K562 (cell line): ENCODE measurements at regions not wholly inside any gene's neighbourhood (a gene's known extent, or its start where the extent isn't known, plus 50 kb on each side); places are given as distances from the start of the nearest gene placed in this dataset.
"Not testable (repeated sequence)": the region's sequence is repeated elsewhere in the genome, so short reads cannot be mapped to it uniquely, and the experiment has no call there.

Experiments used
- ATAC-seq: fragments of 200-7000 bp; cut with Tn5 transposase; 3 replicates; pipeline ENCODE4 v1.9.1; 2020; ENCODE audit warnings: moderate library complexity
- BruUV-seq: library from RNA; stranded (reverse); fragments of 400-500 nt; replicated peaks from 2 replicates; lab custom pipeline; 2021; lab: Mats Ljungman, UMichigan
- CTCF ChIA-PET: fragments of 300-600 bp; formaldehyde crosslinking; extraction: SDS; loops from one replicate; lab custom pipeline; 2021; ENCODE audit warnings: low intra/inter-chr PET ratio; lab: Yijun Ruan, JAX
- POLR2A ChIA-PET: fragments of 300-600, 350-650 bp; sonication (Branson Sonifier 250); formaldehyde crosslinking; extraction: SDS; loops from one replicate; lab custom pipeline; 2021; ENCODE audit warnings: antibody characterized with exemption, inconsistent platforms; lab: Yijun Ruan, JAX
- DNase-seq, 4 experiments: peaks; one replicate each; pipeline versions ENCODE4 v3.0.0 to v3.0.0-alpha.2; 2011 to 2018; ENCODE audit warnings: low spot score in 3 of 4, mixed read lengths in 3 of 4; ENCODE audit errors: extremely low read depth in 1 of 4
- FAIRE-seq: peaks from 2 replicates; lab custom pipeline; 2011; peaks lifted over from hg19 to GRCh38; lab: Jason Lieb, UNC
- H2AFZ ChIP-seq: 2 replicates; pipeline ENCODE4 v1.6.0; 2011; ENCODE audit warnings: low read depth, low read length, control low read depth, inconsistent platforms
- H3K27ac ChIP-seq: fragments of 200-600 bp; 3 replicates; pipeline ENCODE4 v1.8.0; 2011; ENCODE audit warnings: low read depth, mild to moderate bottlenecking, control low read depth, inconsistent platforms, low read length, moderate library complexity, mixed read lengths; ENCODE audit errors: extremely low read depth
- H3K27me3 ChIP-seq, 2 experiments: fragments of 300-600 bp in 1 of 2; 2 replicates in 1 of 2; 3 replicates in 1 of 2; pipeline versions ENCODE4 v1.6.0 to v1.8.0; 2011; ENCODE audit warnings: inconsistent platforms in 2 of 2, low read length in 2 of 2, mild to moderate bottlenecking in 1 of 2, mixed read lengths in 1 of 2, moderate library complexity in 1 of 2; ENCODE audit not compliant: control insufficient read depth in 2 of 2, insufficient read depth in 2 of 2
- H3K36me3 ChIP-seq: fragments of 300-600 bp; 3 replicates; pipeline ENCODE4 v1.8.0; 2011; ENCODE audit warnings: mild to moderate bottlenecking, low read length, inconsistent platforms; ENCODE audit not compliant: control insufficient read depth, insufficient read depth
- H3K4me1 ChIP-seq, 2 experiments: fragments of 200-600 bp in 1 of 2; replicated peaks in 1 of 2; 2 replicates in 1 of 2; 3 replicates in 1 of 2; pipeline versions ENCODE4 v1.5.1 to v1.8.0; 2011; ENCODE audit warnings: inconsistent platforms in 2 of 2, low read length in 2 of 2, mild to moderate bottlenecking in 1 of 2, mixed read lengths in 1 of 2, moderate library complexity in 1 of 2; ENCODE audit not compliant: control insufficient read depth in 2 of 2, insufficient read depth in 2 of 2
- H3K4me2 ChIP-seq: 2 replicates; pipeline ENCODE4 v1.6.1; 2011; ENCODE audit warnings: low read length, control low read depth, inconsistent platforms, mixed read lengths; ENCODE audit not compliant: insufficient read depth
- H3K4me3 ChIP-seq: fragments of 200-600 bp; sonication (generic), shearing (Covaris generic); 2 replicates; pipeline ENCODE4 v1.5.1; 2016; ENCODE audit warnings: control low read depth, inconsistent platforms
- H3K79me2 ChIP-seq: fragments of 200-600 bp; 3 replicates; pipeline ENCODE4 v1.8.0; 2011; ENCODE audit warnings: low read length, inconsistent platforms; ENCODE audit not compliant: control insufficient read depth, insufficient read depth
- H3K9ac ChIP-seq, 2 experiments: 2 replicates each; pipeline versions ENCODE4 v1.6.0 to v1.6.1; 2011; ENCODE audit warnings: low read depth in 2 of 2, low read length in 2 of 2, control low read depth in 1 of 2, inconsistent platforms in 1 of 2, mild to moderate bottlenecking in 1 of 2, mixed read lengths in 1 of 2; ENCODE audit not compliant: insufficient read depth in 1 of 2
- H3K9me1 ChIP-seq: one replicate; pipeline ENCODE4 v1.6.0; 2011; ENCODE audit warnings: inconsistent platforms, mild to moderate bottlenecking, low read length, moderate library complexity; ENCODE audit not compliant: control insufficient read depth, insufficient read depth
- H3K9me3 ChIP-seq: replicated peaks from 2 replicates; pipeline ENCODE4 v1.5.1; 2011; ENCODE audit warnings: low read depth, low read length, inconsistent platforms; ENCODE audit not compliant: control insufficient read depth, insufficient read depth
- H4K20me1 ChIP-seq: replicated peaks from 2 replicates; pipeline ENCODE4 v1.6.1; 2011; ENCODE audit warnings: low read length, inconsistent platforms, mixed read lengths; ENCODE audit not compliant: control insufficient read depth, insufficient read depth
- C11orf30 ChIP-seq: fragments of 450-650 bp; IDR thresholded peaks from 2 replicates; pipeline ENCODE4 v1.6.1; 2016; ENCODE audit warnings: low read depth, mild to moderate bottlenecking
- L3MBTL2 ChIP-seq: fragments of 450-650 bp; IDR thresholded peaks from 2 replicates; pipeline ENCODE4 v1.6.1; 2016; ENCODE audit warnings: mild to moderate bottlenecking, moderate library complexity
- MAFG ChIP-seq: fragments of 450-650 bp; conservative IDR thresholded peaks from 2 replicates; pipeline ENCODE4 v1.6.1; 2016; ENCODE audit warnings: missing genetic modification characterization, missing compliant biosample characterization
- MYNN ChIP-seq, 2 experiments: sonication (generic); formaldehyde crosslinking in 1 of 2; IDR thresholded peaks; 2 replicates each; pipeline versions ENCODE4 v1.5.0 to v1.6.1; 2016 to 2020; ENCODE audit warnings: antibody characterized with exemption in 1 of 2, missing genetic modification reagents in 1 of 2
- NFIC ChIP-seq: fragments of 450-650 bp; IDR thresholded peaks from 2 replicates; pipeline ENCODE4 v1.6.1; 2017; ENCODE audit warnings: mild to moderate bottlenecking, inconsistent platforms
- ZNF316 ChIP-seq: fragments of 450-650 bp; IDR thresholded peaks from 2 replicates; pipeline ENCODE4 v1.6.1; 2016
- WGBS: fragments of 100-300 bp; shearing (Covaris generic); methylation state at CpG from one replicate; pipeline ENCODE4 v1.1.6; 2016; ENCODE audit warnings: low coverage, mixed read lengths; ENCODE audit not compliant: insufficient coverage; ENCODE audit errors: missing lambda C conversion rate; 5-methylcytosine and 5-hydroxymethylcytosine counted together
- in situ Hi-C: fragments of 300-500 bp; cut with MboI; formaldehyde crosslinking; loops from 4 replicates; pipeline ENCODE4 v1.15.0; 2018; ENCODE audit warnings: inconsistent platforms, mixed read lengths
- intact Hi-C: fragments of 100-400 bp; cut with micrococcal nuclease; formaldehyde crosslinking; loops from 2 replicates; pipeline ENCODE4 v1.14.2; 2022
- TF ChIP-seq, protein P1 (sequence below): fragments of 450-650 bp; IDR thresholded peaks from 2 replicates; pipeline ENCODE4 v1.6.1; 2016; ENCODE audit warnings: mild to moderate bottlenecking, moderate library complexity

DNA sequence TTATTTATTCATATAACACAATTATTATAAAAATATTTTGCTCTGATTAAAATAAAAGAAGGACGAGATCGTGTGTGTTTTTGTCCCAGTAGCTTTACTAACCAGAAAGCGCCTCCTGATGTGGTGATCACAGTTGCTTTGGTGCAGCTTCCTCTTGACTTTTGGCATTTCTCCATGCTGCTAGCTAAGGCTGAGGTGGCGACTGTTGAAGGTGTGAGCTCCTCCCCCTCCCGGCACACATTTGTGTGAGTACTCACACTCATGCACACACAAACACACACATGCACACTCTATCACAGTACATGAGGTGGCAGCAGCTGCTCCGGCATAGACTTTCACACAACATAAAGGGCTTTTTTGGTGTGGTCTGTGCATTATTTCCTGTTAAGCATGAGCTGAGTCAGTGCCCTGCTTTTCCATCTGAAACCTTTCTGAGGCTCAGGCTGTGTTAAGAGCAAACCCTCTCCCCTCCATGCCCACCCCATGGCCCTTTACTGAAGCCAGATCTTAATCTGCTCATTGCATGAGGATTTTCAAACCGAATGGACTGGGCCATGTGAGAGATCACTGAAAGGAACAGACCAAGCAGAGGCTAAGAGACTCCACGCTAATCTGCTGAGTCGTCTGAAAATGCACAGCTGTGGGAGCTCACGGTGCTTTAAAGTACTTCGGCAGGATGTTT, 53.3 kb downstream of the FOXD4L1 start:
- Histone ChIP-seq H3K9ac (peak overlapping the region in 1 of 2 experiments; percentile 38; a peak in 2 of 4 replicates), H2AFZ (peak overlapping the region; percentile 83), H3K4me2 (peak overlapping the region; percentile 63), H3K27ac (peak overlapping the region; percentile 56)
- CTCF ChIA-PET; H3K36me3 ChIP-seq; H4K20me1 ChIP-seq; H3K79me2 ChIP-seq; H3K9me1 ChIP-seq; FAIRE-seq; in situ Hi-C loops; intact Hi-C loops; H3K27me3 ChIP-seq; H3K9me3 ChIP-seq; H3K4me1 ChIP-seq; H3K4me3 ChIP-seq; POLR2A ChIA-PET; BruUV-seq; TF ChIP-seq MYNN (CRISPR knock-in tag; IDR thresholded peaks at IDR 0.05): not testable (repeated sequence)
- DNase-seq (peak in 1 of 4 experiments; percentile 53), ATAC-seq (peak; percentile 90)
- 0% methylated on average over 5 of the region's 11 CpGs for WGBS
- TF ChIP-seq, protein P1, sequence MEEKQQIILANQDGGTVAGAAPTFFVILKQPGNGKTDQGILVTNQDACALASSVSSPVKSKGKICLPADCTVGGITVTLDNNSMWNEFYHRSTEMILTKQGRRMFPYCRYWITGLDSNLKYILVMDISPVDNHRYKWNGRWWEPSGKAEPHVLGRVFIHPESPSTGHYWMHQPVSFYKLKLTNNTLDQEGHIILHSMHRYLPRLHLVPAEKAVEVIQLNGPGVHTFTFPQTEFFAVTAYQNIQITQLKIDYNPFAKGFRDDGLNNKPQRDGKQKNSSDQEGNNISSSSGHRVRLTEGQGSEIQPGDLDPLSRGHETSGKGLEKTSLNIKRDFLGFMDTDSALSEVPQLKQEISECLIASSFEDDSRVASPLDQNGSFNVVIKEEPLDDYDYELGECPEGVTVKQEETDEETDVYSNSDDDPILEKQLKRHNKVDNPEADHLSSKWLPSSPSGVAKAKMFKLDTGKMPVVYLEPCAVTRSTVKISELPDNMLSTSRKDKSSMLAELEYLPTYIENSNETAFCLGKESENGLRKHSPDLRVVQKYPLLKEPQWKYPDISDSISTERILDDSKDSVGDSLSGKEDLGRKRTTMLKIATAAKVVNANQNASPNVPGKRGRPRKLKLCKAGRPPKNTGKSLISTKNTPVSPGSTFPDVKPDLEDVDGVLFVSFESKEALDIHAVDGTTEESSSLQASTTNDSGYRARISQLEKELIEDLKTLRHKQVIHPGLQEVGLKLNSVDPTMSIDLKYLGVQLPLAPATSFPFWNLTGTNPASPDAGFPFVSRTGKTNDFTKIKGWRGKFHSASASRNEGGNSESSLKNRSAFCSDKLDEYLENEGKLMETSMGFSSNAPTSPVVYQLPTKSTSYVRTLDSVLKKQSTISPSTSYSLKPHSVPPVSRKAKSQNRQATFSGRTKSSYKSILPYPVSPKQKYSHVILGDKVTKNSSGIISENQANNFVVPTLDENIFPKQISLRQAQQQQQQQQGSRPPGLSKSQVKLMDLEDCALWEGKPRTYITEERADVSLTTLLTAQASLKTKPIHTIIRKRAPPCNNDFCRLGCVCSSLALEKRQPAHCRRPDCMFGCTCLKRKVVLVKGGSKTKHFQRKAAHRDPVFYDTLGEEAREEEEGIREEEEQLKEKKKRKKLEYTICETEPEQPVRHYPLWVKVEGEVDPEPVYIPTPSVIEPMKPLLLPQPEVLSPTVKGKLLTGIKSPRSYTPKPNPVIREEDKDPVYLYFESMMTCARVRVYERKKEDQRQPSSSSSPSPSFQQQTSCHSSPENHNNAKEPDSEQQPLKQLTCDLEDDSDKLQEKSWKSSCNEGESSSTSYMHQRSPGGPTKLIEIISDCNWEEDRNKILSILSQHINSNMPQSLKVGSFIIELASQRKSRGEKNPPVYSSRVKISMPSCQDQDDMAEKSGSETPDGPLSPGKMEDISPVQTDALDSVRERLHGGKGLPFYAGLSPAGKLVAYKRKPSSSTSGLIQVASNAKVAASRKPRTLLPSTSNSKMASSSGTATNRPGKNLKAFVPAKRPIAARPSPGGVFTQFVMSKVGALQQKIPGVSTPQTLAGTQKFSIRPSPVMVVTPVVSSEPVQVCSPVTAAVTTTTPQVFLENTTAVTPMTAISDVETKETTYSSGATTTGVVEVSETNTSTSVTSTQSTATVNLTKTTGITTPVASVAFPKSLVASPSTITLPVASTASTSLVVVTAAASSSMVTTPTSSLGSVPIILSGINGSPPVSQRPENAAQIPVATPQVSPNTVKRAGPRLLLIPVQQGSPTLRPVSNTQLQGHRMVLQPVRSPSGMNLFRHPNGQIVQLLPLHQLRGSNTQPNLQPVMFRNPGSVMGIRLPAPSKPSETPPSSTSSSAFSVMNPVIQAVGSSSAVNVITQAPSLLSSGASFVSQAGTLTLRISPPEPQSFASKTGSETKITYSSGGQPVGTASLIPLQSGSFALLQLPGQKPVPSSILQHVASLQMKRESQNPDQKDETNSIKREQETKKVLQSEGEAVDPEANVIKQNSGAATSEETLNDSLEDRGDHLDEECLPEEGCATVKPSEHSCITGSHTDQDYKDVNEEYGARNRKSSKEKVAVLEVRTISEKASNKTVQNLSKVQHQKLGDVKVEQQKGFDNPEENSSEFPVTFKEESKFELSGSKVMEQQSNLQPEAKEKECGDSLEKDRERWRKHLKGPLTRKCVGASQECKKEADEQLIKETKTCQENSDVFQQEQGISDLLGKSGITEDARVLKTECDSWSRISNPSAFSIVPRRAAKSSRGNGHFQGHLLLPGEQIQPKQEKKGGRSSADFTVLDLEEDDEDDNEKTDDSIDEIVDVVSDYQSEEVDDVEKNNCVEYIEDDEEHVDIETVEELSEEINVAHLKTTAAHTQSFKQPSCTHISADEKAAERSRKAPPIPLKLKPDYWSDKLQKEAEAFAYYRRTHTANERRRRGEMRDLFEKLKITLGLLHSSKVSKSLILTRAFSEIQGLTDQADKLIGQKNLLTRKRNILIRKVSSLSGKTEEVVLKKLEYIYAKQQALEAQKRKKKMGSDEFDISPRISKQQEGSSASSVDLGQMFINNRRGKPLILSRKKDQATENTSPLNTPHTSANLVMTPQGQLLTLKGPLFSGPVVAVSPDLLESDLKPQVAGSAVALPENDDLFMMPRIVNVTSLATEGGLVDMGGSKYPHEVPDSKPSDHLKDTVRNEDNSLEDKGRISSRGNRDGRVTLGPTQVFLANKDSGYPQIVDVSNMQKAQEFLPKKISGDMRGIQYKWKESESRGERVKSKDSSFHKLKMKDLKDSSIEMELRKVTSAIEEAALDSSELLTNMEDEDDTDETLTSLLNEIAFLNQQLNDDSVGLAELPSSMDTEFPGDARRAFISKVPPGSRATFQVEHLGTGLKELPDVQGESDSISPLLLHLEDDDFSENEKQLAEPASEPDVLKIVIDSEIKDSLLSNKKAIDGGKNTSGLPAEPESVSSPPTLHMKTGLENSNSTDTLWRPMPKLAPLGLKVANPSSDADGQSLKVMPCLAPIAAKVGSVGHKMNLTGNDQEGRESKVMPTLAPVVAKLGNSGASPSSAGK: peak; percentile 44
- peak; percentile 95 for TF ChIP-seq C11orf30
- peak; percentile 41; the same call in 1 of the 2 replicates for TF ChIP-seq L3MBTL2
- TF ChIP-seq MYNN (IDR thresholded peaks at IDR 0.05): peak; percentile 53; the same call in 1 of the 2 replicates
- peak; percentile 76 for TF ChIP-seq NFIC
- TF ChIP-seq ZNF316: peak; percentile 97
- TF ChIP-seq MAFG (tag): peak; percentile 91
